ENCODE measurements at regions not wholly inside any gene's neighbourhood (a gene's known extent, or its start where the extent isn't known, plus 50 kb on each side); places are given as distances from the start of the nearest gene placed in this dataset.

DNA sequence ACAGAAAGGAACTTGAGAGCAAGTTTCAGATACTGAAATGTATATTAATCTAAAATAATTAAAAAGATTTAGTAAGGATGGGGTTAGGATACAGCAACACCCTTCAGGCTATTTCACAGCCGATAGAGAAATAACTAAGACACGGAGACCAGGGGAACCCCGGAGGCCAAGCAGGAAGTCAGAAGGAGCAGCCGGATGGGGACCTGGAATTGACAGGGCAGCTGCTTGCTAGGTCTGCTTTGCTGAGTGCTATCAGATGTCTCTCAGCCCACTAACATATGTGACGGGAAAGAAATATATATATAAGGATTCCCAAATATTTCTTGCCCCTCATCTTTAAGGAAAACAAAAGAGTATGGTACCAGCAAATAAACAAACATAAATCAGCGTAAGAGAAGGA, 154.1 kb upstream of the CDH5 start:
- TF ChIP-seq, protein P1, sequence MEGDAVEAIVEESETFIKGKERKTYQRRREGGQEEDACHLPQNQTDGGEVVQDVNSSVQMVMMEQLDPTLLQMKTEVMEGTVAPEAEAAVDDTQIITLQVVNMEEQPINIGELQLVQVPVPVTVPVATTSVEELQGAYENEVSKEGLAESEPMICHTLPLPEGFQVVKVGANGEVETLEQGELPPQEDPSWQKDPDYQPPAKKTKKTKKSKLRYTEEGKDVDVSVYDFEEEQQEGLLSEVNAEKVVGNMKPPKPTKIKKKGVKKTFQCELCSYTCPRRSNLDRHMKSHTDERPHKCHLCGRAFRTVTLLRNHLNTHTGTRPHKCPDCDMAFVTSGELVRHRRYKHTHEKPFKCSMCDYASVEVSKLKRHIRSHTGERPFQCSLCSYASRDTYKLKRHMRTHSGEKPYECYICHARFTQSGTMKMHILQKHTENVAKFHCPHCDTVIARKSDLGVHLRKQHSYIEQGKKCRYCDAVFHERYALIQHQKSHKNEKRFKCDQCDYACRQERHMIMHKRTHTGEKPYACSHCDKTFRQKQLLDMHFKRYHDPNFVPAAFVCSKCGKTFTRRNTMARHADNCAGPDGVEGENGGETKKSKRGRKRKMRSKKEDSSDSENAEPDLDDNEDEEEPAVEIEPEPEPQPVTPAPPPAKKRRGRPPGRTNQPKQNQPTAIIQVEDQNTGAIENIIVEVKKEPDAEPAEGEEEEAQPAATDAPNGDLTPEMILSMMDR (conservative IDR thresholded peaks at IDR 0.05 in 1 of 2, IDR thresholded peaks at IDR 0.05 in 1 of 2; ENCODE audit: extremely low read depth in 1 of 2, insufficient read depth in 1 of 2, low read depth in 1 of 2, low read length in 2 of 2): no peak
- TF ChIP-seq EZH2 (IDR thresholded peaks at IDR 0.05; ENCODE audit: borderline replicate concordance, low read length): no peak
